ENCODE measurements at regions not wholly inside any gene's neighbourhood (a gene's known extent, or its start where the extent isn't known, plus 50 kb on each side); places are given as distances from the start of the nearest gene placed in this dataset.

DNA sequence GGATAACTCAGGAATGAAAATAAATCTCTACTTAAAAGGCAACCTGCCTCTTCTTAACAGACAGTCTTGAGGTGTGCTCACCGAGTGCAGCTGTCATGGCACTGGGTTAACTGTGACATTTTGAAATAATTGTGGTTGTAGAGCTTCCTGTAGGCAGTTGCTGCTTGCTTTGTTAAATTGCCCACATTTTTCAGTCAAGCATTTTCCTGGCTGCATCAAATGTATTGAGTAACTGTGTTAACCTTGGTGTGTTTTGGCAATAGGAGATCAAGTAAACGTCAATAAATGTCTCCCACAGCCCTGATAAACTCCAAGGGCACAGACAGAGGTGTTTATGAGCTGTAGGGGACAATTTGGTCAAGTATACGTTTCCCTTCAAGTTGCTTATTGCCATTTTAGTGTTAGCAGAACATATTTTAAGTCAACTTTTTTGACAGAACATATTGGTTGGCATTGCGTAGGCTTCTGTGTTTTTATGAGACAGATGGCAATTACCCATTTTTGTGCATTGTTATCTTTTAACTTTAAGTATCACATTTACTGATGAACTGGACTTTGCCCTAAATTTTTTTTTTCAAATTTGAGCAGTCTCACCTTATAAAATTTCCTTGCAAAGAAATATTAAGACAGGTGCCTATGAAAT is 527.4 kb downstream of the C4orf33 start:
- no peak for DNase-seq (ENCODE audit: low spot score)
- H3K36me3 Mint-ChIP-seq (ENCODE audit: low read depth) = no peaks in the 10 kb centered on the region
- H3K9me3 Mint-ChIP-seq = no peaks in the 10 kb centered on the region

DNA sequence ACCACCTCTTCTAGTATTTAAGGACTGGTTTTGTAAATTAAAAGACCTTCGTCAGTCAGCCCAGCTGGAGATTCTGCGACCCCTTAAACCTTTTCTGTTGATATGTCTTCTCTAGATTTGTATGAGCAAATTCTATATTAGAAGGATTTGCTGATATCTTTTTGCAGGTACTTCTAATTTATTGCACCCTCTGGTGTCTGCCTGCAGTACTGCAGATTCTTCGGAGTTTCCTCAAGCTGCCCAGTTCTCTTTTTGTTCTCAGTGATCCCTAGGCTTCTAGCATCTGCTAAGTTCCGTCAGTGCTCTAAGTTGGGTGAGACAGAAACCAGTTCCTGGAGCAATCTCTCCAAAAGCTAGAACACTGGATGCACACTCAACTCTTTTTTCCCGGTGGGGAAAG is 545.2 kb downstream of the C4orf33 start:
- intact Hi-C loops (cut with micrococcal nuclease) = loop anchor here (1.0 kb wide), 1 partner anchor 279 kb away; no protein-coding TSS in a partner anchor
- H3K4me3 Mint-ChIP-seq = no peak overlapping the region
- no peaks in the 10 kb centered on the region for H3K36me3 Mint-ChIP-seq (ENCODE audit: low read depth)
- no peak overlapping the region for H3K27ac Mint-ChIP-seq
- DNase-seq (ENCODE audit: low spot score) = peak; percentile 14
- H3K9me3 Mint-ChIP-seq = no peaks in the 10 kb centered on the region
- peaks cover 2% of the 10 kb centered on the region for H3K27me3 Mint-ChIP-seq (ENCODE audit: insufficient read depth)
- H3K4me1 Mint-ChIP-seq (ENCODE audit: low read depth) = no peaks in the 10 kb centered on the region

More for the DNA sequence above, 527.4 kb downstream of the C4orf33 start:
- Mint-ChIP-seq H3K27me3 (ENCODE audit: insufficient read depth) (no peaks in the 10 kb centered on the region), H3K4me3 (no peak overlapping the region), H3K4me1 (ENCODE audit: low read depth) (no peaks in the 10 kb centered on the region), H3K27ac (no peak overlapping the region)
- intact Hi-C loops (cut with micrococcal nuclease) = no loop called here

DNA sequence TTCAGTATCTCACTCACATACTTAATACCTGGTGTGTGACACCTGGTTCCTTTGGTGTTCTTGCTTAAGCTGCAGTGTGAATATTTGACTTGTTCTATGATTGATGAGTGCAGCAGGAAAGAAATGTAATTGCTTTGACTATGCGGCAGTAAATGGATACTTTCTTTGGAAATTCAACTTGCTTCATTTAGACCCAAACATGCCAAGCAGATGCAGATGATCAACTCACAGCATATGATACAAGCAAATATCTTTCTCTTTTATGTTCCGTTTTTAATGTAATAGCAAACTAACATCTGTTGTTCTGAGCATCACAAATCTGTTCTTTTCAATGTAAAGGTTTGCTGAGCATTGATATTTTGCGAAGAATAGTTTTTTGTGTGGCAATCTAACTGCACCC is 549.5 kb downstream of the C4orf33 start:
- DNase-seq (ENCODE audit: low spot score) = no peak
- no peak overlapping the region for H3K27ac Mint-ChIP-seq
- H3K27me3 Mint-ChIP-seq (ENCODE audit: insufficient read depth) = no peaks in the 10 kb centered on the region
- intact Hi-C loops (cut with micrococcal nuclease) = no loop called here
- no peaks in the 10 kb centered on the region for H3K36me3 Mint-ChIP-seq (ENCODE audit: low read depth)
- H3K4me1 Mint-ChIP-seq (ENCODE audit: low read depth) = no peaks in the 10 kb centered on the region
- H3K4me3 Mint-ChIP-seq = no peak overlapping the region
- no peaks in the 10 kb centered on the region for H3K9me3 Mint-ChIP-seq

DNA sequence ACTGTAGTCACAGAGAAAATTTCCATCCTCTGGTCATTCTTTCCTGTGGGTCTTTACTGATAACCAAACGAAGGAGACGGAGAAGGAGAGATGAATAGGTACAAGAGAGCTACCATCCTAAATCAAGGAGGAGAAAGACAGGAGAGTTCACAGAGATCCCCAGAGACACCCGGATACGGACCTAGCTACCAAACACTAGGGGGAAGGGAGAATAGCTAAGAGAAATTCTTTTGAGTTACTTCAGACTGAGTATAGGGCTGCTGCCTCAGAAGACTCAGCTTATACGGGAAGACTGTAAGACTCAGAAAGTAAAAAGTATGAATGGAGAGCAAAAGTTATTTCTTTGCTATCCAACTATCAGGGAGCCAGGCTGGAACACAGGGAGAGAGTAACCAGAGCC is 572.1 kb downstream of the C4orf33 start:
- Mint-ChIP-seq H3K4me1 (ENCODE audit: low read depth) (no peaks in the 10 kb centered on the region), H3K4me3 (no peak overlapping the region), H3K9me3 (no peaks in the 10 kb centered on the region), H3K27me3 (ENCODE audit: insufficient read depth) (no peaks in the 10 kb centered on the region), H3K27ac (no peak overlapping the region), H3K36me3 (ENCODE audit: low read depth) (no peaks in the 10 kb centered on the region)
- intact Hi-C loops (cut with micrococcal nuclease) = no loop called here
- DNase-seq (ENCODE audit: low spot score) = no peak

DNA sequence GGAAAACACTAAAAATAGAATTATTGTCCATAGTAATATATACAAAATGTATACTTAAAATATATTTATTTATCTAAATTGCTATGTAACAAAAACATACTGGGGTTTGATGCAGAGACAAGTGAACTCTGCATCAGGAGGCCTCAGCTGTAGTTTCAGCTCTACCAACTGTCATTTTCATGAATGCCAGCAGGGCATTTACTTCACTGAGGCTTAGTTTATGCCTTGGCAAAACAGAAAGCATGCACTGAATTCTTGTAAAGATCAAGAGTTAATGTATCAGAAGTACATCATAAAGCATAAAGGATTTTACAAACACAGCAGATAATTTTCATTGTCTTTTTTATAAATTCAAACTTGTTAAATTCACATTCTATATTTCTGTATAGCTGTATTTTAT is 577.0 kb downstream of the C4orf33 start:
- Mint-ChIP-seq H3K4me3 (no peak overlapping the region), H3K9me3 (no peaks in the 10 kb centered on the region), H3K36me3 (ENCODE audit: low read depth) (no peaks in the 10 kb centered on the region), H3K27ac (no peak overlapping the region), H3K27me3 (ENCODE audit: insufficient read depth) (no peaks in the 10 kb centered on the region), H3K4me1 (ENCODE audit: low read depth) (no peaks in the 10 kb centered on the region)
- DNase-seq (ENCODE audit: low spot score) = no peak
- intact Hi-C loops (cut with micrococcal nuclease) = no loop called here

DNA sequence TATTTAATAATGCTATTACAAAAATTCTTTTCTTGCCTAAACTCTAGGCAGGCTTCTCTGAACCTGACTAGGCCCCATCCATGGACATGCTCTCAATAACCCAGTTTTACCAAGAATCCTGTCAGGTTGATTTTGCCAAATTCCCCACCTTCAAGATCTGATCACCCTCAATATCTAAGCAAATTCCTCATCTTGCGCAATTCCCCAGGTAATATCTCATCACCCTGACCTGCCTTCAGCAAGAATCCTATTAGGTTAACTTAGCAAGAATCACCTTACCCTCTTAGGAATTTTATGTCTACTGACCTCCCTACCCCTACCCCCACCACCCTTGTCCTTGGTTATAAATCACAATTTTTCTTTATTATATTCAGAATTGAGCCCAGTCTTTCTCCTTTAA is 579.1 kb downstream of the C4orf33 start:
- intact Hi-C loops (cut with micrococcal nuclease) = no loop called here
- Mint-ChIP-seq H3K27me3 (ENCODE audit: insufficient read depth) (no peaks in the 10 kb centered on the region), H3K4me3 (no peak overlapping the region), H3K27ac (no peak overlapping the region), H3K4me1 (ENCODE audit: low read depth) (no peaks in the 10 kb centered on the region), H3K9me3 (no peaks in the 10 kb centered on the region), H3K36me3 (ENCODE audit: low read depth) (no peaks in the 10 kb centered on the region)
- no peak for DNase-seq (ENCODE audit: low spot score)

DNA sequence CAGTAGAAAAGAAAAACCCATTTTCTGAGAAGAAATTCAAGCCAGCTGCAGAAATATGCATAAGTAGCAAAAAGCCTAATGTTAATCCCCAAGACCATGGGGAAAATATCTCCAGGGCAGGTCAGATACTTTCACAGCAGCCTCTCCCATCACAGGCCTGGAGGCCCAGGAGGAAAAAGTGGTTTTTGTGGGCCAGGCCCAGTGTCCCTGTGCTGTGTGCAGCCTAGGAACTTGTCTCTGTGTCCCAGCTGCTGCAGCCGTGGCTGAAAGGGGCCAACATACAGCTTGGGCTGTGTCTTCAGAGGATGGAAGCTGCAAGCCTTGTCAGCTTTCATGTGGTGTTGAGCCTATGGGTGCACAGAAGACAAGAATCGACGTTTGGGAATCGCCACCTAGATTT is 581.0 kb downstream of the C4orf33 start:
- Mint-ChIP-seq H3K4me1 (ENCODE audit: low read depth) (no peaks in the 10 kb centered on the region), H3K9me3 (no peaks in the 10 kb centered on the region), H3K27me3 (ENCODE audit: insufficient read depth) (no peaks in the 10 kb centered on the region), H3K27ac (no peak overlapping the region), H3K4me3 (no peak overlapping the region), H3K36me3 (ENCODE audit: low read depth) (no peaks in the 10 kb centered on the region)
- intact Hi-C loops (cut with micrococcal nuclease) = no loop called here
- DNase-seq (ENCODE audit: low spot score) = no peak

DNA sequence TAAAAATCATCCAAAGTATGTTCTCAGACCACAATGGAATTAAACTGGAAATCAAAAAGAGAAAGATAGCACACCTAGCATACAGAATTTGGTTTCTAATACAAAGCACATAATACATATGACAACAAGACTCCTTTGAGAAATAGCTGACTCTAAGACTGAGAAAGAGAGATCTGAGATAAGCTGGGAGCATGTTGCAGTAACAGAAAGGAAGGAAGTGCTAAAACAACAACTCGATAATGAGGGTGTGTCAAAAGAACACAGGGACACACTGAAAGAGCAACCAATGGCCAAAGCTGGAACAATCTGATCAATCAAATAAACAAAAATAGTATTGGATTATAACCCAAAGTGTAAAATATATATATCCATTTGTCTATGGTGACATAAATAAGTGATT is 586.6 kb downstream of the C4orf33 start:
- H3K27me3 Mint-ChIP-seq (ENCODE audit: insufficient read depth) = no peaks in the 10 kb centered on the region
- no peak for DNase-seq (ENCODE audit: low spot score)
- intact Hi-C loops (cut with micrococcal nuclease) = no loop called here
- H3K4me1 Mint-ChIP-seq (ENCODE audit: low read depth) = no peaks in the 10 kb centered on the region
- no peak overlapping the region for H3K4me3 Mint-ChIP-seq
- no peaks in the 10 kb centered on the region for H3K9me3 Mint-ChIP-seq
- H3K36me3 Mint-ChIP-seq (ENCODE audit: low read depth) = no peaks in the 10 kb centered on the region
- no peak overlapping the region for H3K27ac Mint-ChIP-seq

DNA sequence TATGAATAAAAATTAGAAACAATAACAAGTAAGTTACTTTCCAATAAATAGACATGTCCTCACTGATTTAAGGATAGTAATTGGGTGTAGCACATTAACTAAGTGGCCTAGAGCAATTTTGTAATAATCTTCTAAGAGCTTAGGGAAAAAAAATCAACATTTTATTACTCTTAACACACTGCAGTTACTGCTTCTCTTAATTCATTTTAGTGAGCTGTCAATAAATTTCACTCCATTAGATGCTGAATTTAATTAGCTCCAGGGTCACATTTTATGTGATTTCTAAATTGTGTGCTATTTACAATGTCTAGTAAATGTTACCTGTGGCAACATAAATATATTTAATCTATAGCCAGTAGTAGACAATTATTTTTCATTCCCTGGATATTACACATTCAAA is 612.0 kb downstream of the C4orf33 start:
- Mint-ChIP-seq H3K4me1 (ENCODE audit: low read depth) (no peaks in the 10 kb centered on the region), H3K4me3 (no peak overlapping the region), H3K9me3 (no peaks in the 10 kb centered on the region), H3K27ac (no peak overlapping the region), H3K27me3 (ENCODE audit: insufficient read depth) (no peaks in the 10 kb centered on the region), H3K36me3 (ENCODE audit: low read depth) (no peaks in the 10 kb centered on the region)
- intact Hi-C loops (cut with micrococcal nuclease) = no loop called here
- DNase-seq (ENCODE audit: low spot score) = no peak

DNA sequence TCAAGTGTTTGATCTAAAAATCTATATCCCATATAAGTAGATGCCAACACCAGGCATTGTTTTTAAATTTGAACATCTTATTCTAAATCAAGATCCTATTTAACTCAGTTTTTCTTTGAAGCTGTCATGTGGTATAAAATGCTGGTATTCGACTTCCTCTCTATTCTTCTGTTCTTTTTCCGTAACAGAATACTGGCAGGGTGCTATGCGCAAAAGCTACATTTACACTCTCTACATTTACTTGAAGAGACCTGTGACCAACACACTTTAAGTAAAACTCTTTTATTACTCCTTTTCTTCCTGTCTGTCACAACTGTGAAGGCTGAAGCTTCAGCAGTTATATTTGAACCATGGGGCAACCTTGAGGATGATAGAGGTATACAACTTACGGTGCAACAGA is 612.8 kb downstream of the C4orf33 start:
- no peak overlapping the region for H3K4me3 Mint-ChIP-seq
- no peaks in the 10 kb centered on the region for H3K27me3 Mint-ChIP-seq (ENCODE audit: insufficient read depth)
- no peak for DNase-seq (ENCODE audit: low spot score)
- no peak overlapping the region for H3K27ac Mint-ChIP-seq
- H3K36me3 Mint-ChIP-seq (ENCODE audit: low read depth) = no peaks in the 10 kb centered on the region
- H3K9me3 Mint-ChIP-seq = no peaks in the 10 kb centered on the region
- H3K4me1 Mint-ChIP-seq (ENCODE audit: low read depth) = no peaks in the 10 kb centered on the region
- intact Hi-C loops (cut with micrococcal nuclease) = no loop called here

DNA sequence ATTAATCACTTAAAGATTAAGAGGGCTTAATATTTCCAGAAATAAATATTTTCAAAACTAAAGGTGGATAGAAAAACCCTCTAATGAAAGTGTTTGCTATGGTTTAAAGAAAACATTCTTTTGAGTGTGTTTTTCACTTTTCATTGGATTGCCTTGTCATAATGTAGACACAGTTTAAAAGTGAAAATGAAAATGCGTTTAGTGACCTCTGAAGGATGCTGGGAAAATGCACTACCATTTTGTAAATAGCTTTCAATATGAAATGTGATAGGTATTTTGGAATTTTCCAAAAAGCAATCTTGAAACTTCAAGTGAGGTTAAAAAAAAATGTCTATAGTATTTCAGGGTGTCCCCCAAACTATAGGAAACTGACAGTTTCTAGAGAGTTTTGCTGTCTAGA is 642.2 kb downstream of the C4orf33 start:
- H3K27ac Mint-ChIP-seq = no peak overlapping the region
- H3K27me3 Mint-ChIP-seq (ENCODE audit: insufficient read depth) = no peaks in the 10 kb centered on the region
- intact Hi-C loops (cut with micrococcal nuclease) = no loop called here

DNA sequence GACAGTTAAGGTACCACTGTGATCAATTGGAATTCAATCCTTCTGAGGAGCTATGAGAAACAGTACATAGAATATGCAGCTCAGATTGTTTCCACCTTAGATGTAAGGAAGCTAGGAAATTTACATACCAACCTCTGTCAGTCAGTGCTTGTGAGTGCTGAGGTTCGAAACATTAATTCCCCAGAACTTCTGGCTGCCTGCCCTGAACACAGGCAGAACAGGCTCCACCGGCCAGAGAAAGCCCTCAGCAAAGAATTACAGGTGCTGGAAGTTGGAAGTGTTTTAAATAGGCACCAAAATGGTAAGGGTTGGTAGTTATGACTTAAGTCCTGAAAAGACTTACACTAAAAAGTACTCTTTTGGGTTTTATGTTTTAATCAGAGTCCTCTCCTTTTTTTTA is 651.8 kb downstream of the C4orf33 start:
- no peaks in the 10 kb centered on the region for H3K36me3 Mint-ChIP-seq (ENCODE audit: low read depth)
- no peaks in the 10 kb centered on the region for H3K4me1 Mint-ChIP-seq (ENCODE audit: low read depth)
- H3K9me3 Mint-ChIP-seq = no peaks in the 10 kb centered on the region
- intact Hi-C loops (cut with micrococcal nuclease) = no loop called here
- no peak overlapping the region for H3K27ac Mint-ChIP-seq
- no peaks in the 10 kb centered on the region for H3K27me3 Mint-ChIP-seq (ENCODE audit: insufficient read depth)
- H3K4me3 Mint-ChIP-seq = no peak overlapping the region
- DNase-seq (ENCODE audit: low spot score) = no peak

More for the DNA sequence above, 642.2 kb downstream of the C4orf33 start:
- Mint-ChIP-seq H3K4me3 (no peak overlapping the region), H3K9me3 (no peaks in the 10 kb centered on the region), H3K36me3 (ENCODE audit: low read depth) (no peaks in the 10 kb centered on the region), H3K4me1 (ENCODE audit: low read depth) (no peaks in the 10 kb centered on the region)
- DNase-seq (ENCODE audit: low spot score) = no peak

DNA sequence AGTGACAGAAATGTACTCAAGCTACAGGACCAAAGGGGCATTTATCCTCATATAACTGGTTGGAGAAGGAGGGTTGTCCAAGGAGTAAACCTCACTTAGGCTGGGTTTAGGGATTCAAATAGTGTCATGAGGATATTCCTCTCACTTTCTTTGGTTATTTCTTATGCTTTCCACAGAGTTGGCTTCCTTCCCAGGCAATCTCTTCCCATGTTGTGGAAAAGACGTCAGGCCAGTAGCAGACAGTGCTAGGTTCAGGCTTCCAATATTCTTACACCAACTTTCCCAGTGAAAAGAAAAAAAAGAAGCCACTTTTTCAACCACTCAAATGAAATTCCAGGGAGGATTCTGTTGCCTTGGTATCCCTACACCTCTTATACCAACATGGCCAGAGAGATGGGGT is 653.0 kb downstream of the C4orf33 start:
- no peak overlapping the region for H3K4me3 Mint-ChIP-seq
- no peaks in the 10 kb centered on the region for H3K27me3 Mint-ChIP-seq (ENCODE audit: insufficient read depth)
- no peaks in the 10 kb centered on the region for H3K9me3 Mint-ChIP-seq
- no peak for DNase-seq (ENCODE audit: low spot score)
- no peaks in the 10 kb centered on the region for H3K36me3 Mint-ChIP-seq (ENCODE audit: low read depth)
- H3K27ac Mint-ChIP-seq = no peak overlapping the region
- H3K4me1 Mint-ChIP-seq (ENCODE audit: low read depth) = no peaks in the 10 kb centered on the region
- intact Hi-C loops (cut with micrococcal nuclease) = no loop called here

DNA sequence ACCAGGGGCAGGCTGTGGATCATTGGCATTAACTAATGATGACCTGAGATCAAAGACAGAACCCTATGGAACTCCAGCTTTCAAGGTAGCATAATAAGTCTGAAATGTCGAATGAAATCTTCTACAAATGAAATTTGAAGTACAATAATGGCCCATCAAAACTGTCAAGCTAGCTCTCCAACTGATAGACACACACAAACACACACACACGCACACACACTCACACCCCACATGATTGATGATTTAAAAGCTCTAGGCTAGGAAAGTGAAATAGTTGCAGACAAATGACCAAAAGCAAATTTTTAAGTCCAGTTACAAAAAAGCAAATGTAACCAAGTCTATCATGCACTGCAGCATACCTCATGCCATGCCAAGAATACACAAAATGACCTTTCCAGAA is 655.7 kb downstream of the C4orf33 start:
- intact Hi-C loops (cut with micrococcal nuclease) = no loop called here
- no peak overlapping the region for H3K4me3 Mint-ChIP-seq
- H3K4me1 Mint-ChIP-seq (ENCODE audit: low read depth) = no peaks in the 10 kb centered on the region
- H3K36me3 Mint-ChIP-seq (ENCODE audit: low read depth) = no peaks in the 10 kb centered on the region
- no peaks in the 10 kb centered on the region for H3K9me3 Mint-ChIP-seq
- H3K27me3 Mint-ChIP-seq (ENCODE audit: insufficient read depth) = no peaks in the 10 kb centered on the region
- no peak for DNase-seq (ENCODE audit: low spot score)
- H3K27ac Mint-ChIP-seq = no peak overlapping the region

Data from activated T-helper 1 cell treated with anti-CD3 and anti-CD28 coated beads, Interleukin-12 subunit alpha, Interleukin-12 subunit beta, Interleukin-2, Interleukin-4 antibody, amounts not matched to agents 30 ng/mL and 10 ng/mL and 1 ng/mL, durations not matched to agents 14 hours and 24 hours and 36 hours (primary cell).